ENCODE measurements at regions not wholly inside any gene's neighbourhood (a gene's known extent, or its start where the extent isn't known, plus 50 kb on each side); places are given as distances from the start of the nearest gene placed in this dataset.
"Not testable (repeated sequence)": the region's sequence is repeated elsewhere in the genome, so short reads cannot be mapped to it uniquely, and the experiment has no call there.

DNA sequence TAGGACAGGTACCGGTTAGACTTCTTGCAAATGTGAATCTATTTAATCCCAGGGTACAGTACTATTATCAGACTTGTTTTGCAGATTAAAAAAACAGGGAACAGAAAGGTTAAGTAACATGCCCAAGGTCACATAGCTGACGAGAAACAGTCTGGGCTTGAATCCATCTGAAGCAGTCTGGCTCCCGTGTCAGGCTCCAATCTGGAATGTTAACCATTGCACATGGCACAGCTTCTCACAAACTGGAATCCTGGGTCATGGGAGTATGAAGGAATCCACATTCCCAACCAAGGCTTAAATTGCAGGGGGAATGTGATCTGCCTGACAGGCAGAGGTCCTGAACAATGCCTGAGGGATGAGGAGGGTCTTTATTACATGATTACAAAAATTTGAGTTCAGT, 187.5 kb upstream of the SPTLC3 start:
- no peak for DNase-seq (ENCODE audit: low spot score)

DNA sequence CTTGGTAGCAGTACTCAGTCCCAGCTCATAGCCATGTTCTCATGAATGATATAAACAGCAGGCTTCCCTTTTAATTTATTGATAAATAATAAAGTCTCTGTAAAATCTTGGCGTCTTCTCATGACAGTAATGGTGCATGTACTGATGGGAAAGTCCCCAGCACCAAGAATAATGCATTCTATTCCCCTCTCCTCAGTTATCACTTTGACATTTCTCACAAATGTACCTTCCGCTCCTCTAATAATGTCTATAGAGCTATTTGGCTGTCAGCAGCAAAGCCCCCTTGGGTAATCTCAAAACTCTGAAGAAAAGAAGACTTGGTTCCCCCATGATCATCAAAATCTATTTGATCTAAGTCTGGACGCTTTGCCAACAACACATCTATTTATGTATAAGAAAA, 185.0 kb upstream of the SPTLC3 start:
- no peak for DNase-seq (ENCODE audit: low spot score)

DNA sequence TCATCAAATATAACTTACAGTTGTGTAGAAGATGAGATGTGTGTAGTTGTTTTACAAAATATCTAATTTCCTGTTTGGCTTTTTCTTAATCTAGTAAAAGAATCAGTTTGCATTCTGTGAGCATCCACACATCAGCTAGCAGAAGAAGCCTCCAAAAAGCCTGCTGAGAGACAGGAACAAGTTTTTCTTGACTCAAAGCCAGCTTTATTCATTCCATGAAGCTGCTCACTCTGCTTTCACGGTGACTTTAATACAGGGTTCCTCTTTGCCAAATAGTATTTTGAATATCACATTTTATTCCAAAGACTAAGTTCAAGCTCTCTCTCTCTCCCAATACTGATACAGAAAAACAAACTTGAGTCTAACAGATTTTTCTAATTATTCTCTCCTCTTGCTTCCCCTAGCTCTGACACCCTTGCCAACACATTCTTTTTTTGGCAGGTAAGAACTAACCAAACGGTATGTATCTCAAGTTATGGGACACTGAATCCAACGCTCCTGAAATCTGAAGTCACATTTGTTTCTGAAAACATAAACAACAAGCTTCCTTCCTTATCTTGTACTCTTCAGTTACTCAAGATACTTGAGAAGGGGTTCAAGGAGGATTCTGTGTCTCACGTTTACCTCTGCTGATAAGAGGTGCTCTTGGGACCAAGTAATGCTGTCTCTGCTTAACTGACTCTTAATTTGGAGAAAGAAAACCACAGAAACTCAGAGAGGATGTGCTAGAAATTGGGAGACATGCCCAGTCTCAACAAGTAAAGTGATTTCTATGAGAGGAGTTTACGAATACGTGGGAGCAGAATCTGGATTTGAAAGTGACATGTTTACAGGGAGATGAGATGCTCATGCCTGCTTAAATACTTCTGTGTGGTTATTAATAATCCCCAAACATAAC, 184.2 kb upstream of the SPTLC3 start:
- no peak for DNase-seq (ENCODE audit: low spot score)

DNA sequence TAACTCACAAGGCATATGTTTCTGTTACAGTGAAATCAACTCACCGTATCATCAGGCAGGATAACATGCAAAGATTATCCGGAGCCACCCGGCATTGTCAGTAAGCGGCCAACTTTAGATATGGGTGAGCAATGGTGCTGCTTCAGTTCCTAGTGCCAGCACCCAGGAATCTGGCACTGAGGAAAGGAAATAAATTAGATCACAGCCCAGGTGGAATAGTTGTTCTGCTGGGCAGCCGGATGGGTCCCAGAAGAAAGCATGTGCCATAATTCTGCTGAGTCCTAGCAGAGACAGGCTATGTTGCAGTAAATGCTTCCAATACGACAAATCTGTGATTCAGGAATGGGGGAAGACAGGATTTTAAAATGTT, 183.6 kb upstream of the SPTLC3 start:
- DNase-seq (ENCODE audit: low spot score), result no peak

DNA sequence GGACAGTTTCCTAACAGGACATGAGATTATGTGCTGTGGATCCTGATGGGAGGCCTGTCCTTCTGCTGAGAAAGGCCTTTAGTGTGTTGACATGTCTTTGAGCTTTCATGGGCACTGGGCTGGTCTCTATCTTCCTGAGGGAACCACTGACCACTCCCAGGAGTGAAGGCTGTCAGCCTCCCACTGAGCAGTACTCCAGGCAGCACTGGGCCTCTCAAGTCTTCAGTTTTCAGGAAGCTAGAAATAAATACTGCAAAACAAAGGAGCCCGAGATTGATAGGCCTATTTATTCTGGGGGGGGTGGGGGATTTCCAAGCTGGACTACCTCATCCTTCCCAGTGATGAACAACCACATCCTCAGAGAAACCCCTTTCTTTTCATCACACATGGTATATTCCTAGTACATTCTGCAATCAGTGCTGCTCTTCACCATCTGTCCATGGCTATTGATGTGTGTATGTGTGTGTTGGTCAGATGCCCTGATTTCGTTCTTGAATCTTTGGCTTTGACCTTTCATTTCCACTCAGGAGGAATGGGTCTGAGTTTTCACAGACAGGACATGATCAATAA, 180.9 kb upstream of the SPTLC3 start:
- DNase-seq (ENCODE audit: low spot score), result no peak

DNA sequence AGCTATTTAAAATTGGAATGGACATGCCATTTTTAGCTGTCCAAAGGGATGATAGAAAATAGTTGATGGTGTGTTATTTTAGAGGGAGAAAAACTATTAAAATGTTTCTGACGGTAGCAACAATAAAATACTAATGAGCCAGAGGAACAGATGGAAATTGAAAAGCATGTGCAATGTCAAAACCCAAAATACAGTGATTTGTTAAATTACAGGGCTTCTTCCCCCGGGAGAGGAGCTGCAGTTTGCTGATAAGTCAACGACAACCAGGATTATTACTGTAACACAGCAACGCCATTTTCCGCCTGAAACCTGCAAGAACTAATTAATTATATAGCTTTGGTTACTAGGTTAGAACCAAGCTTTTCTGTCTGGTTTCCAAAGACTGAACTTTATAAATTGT, 179.6 kb upstream of the SPTLC3 start:
- DNase-seq (ENCODE audit: low spot score), result no peak

DNA sequence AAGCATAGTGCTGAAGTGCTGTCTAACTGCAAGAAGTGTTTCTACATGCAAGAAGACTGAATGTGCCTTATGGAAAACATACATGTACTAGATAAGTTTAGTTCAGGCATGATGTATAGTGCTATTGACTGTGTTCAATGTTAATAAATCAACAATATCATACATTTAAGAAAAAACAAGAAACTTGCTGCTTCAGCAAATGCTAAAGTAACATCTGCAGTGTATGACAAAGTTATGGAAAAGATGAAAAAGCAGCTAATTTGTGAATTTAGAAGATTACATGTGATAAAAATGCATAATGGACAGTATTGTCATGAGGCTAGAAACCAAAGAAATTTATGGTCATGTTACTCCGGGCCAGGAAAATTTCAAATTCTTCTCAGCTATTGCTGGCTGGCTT, 174.9 kb upstream of the SPTLC3 start:
- no peak for DNase-seq (ENCODE audit: low spot score)

DNA sequence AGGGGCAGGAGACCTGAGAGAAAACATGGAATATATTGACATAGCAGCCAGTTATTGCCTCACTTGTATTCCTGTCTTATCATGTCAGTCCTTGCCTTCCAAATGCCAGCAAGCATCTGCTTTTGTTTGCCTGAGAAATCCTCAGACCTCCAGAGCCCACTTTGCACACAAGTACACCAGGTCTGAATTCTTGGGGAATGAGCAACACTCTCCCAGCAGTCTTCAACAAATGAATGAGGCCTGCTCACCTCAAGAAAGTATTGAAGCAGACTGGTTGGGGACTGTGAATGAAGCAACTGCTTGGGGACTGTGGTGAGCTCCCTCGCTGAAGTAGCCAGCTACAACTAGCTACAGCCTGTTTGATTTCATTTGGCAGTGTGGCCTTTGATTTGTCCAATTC, 172.8 kb upstream of the SPTLC3 start:
- no peak for DNase-seq (ENCODE audit: low spot score)

DNA sequence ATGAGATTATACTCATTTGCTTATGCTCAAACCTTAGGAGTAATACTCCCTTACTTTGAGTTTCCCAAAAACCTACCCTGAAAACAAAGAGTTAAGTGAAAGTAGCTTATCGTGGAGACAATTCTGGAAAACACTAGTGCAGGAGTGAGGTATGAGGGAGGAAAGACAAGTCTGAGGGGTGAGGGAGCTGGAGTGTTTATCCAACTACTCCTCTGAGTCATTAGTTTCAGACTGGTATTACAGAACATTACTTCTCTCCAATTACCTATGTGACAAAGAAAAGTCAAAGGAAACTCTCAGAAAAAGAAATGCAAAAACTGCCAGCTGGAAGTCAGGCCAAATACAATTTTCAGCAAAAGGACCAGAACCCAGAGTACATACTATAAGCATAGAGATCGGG, 171.1 kb upstream of the SPTLC3 start:
- DNase-seq (ENCODE audit: low spot score), result no peak

DNA sequence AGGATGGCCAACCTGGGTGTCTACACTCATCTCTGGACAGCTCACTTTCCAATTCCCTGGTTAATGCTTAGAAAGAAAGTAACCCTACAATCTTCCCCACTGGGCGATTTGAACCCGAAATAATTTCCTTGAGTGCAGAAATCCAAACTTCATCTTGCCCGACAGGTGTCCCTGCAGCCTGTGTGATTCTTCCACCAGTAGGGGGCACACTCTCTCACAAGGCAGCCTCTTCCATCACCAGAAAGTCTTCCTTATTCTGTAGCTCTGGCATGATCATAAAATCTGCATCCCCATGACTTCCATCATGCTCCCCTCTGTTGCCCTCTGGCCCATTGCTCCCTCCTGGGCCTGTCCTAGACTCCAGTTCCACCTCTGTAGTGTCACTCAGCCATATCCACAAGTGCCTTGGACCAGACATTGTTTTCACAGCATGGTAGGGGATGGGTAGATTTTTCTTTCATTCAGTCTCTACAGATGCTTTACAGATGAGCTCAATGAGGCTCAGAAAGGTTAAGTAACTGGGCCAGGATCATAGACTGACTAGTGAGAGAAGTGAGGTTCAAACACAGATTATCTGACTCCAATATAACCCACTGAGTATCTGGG, 170.4 kb upstream of the SPTLC3 start:
- no peak for DNase-seq (ENCODE audit: low spot score)

DNA sequence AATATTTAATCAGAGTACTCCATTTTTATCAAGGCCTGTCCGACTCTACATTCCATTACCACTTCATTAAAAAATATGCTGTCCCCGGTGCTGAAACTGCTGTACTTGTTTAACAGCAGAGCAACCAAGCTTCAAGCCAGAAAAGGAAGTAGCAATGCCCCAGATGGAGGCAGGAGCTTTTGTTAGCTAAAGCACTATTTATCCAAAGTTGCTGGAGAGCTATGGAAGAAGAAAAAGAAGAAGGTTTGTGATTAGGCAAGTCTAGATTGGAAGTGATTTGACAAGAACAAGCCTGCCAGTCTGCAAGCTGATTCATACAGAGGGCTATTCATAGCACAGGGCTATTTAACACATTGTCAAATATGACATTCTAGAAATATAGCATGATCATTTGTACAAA, 160.9 kb upstream of the SPTLC3 start:
- no peak for DNase-seq (ENCODE audit: low spot score)

DNA sequence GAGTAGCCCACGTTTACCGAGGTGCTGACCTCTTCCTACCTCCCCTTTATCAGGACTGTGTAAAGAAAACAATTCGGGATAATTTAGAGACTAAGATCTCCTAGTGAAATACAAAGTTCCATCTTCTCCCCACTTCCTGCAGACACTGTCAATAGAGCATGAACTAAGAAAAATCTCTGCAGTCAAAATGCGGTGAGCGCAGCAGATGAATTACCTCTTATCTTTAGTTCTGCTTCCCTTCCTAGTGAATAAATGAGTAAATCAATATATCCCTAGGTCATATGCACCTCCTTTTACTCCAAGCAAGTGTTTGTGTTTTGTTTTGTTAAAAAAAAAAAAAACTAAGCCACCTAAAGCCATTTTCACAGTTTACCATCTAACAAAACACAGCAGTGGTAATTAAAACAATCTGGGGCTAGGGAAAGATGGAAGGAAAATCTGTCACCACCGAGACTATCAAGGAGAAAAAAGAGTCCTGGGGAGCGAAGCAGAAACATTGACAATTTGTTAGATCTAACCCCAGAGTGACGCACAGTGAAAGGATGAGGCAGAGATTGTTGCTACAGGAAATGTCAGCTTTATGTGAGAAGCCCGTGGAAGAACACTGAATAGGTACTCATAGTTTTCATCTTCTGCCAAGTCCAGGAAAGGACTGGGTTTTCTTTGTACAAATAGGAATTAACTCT, 159.4 kb upstream of the SPTLC3 start:
- no peak for DNase-seq (ENCODE audit: low spot score)

DNA sequence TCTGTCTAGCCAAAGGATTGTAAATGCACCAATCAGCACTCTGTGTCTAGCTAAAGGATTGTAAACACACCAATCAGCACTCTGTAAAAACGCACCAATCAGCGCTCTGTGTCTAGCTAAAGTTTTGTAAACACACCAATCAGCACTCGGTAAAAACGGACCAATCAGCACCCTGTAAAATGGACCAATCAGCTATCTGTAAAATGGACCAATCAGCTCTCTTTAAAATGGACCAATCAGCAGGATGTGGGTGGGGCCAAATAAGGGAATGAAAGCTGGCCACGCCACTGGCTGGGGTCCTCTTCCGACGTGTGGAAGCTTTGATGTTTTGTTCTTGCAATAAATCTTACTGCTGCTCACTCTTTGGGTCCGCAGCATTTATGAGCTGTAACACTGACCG, 151.1 kb upstream of the SPTLC3 start:
- DNase-seq (ENCODE audit: low spot score), result not testable (repeated sequence)

DNA sequence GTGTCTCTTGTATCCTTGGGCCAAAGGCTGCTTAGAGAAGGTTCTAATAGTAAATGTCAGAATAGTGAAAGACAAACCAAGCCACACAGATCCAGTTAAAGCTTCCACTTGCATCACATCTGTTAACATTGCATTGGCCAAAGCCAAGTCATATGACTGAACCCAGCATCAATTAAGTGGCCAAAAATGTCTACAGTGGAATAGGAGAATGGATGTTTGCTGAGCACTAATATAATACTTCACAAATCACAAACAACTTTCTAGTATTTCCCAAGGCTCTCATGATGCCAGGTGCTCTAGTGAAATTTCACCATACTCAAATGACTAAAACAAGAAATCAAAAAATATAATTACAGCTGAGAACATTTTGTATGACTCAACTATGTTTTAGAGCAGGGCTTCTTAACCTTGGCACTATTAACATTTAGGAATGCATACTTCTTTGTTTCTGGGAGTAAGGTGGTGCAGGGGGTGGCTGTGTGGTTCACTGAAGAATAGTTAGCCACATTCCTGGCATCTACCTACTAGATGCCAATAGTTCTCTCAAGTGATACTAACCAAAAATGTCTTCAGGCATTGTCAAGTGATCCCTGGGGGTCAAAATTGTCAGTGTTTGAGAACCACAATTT, 148.0 kb upstream of the SPTLC3 start:
- DNase-seq (ENCODE audit: low spot score), result no peak

DNA sequence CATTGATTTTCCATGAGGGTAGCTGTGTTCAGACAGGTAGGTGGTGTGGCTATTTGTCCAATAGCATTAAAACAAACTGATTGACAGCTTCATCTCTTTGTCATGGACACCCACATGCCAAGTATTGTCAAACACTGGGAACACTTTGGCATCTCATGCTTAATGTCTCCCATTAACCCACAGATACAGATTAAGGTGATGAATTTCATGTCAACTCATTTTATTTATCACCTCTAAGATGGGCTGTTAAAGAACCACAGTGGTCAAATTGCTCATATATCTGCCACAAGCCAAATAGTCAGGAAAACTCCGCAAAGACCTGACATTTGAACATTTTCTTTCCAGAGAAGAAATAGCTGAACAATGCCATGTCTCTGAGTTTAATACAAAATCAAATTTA, 139.1 kb upstream of the SPTLC3 start:
- no peak for DNase-seq (ENCODE audit: low spot score)

DNA sequence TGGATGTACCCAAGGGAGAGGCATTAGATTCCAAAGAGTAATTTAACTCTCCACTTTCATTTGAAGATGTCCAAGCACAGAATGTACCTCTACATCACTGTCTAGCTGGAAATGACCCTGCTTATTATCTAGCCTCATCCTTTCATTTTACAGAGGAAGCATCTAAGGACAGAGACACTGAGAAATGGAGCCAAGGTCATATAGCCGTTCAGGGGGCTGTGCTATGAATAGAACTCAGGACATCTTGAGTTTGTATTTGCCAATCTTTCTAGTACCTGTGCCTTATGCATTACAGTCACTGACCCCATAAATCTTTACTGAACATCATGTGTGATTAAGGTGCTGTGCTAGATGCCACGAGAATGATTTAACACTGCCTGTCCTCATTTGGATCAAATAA, 138.2 kb upstream of the SPTLC3 start:
- DNase-seq (ENCODE audit: low spot score), result no peak

DNA sequence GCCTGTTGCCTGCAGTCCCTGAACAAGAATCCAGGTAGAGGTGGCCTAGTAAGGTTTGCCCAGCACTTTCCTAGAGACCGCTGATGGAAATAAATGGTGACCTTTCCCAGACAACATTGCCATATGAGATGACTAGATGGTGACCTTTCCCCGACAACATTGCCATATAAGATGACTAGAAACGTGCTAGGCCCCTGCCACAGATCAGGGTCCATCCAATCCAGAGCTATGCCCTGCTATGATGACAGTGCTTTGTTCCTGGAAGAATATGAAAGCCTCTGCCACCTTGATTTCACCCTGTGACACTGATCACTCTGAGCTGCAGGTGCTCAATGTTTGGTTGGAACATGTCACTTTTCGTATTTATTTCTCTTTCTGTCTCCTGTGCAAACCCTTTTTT, 133.8 kb upstream of the SPTLC3 start:
- DNase-seq (ENCODE audit: low spot score), result no peak

DNA sequence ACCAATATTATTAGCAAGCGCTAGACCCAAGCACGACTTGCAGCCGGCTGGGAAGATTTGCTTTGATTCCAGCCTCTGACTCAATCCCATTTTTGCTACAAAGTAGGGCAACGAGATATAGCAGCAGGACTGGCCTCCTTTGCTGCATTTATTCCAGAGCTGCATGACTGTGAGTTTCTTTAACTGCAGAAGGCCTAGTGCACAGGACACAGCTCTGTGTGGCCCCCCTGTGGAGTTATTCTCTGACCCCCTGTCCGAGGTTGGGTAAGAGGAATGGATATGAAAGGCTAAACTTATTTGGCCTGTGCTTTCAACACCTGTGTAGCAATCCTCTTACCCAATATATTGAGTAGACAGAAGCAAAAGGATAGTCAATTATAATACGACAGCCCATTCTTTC, 133.3 kb upstream of the SPTLC3 start:
- DNase-seq (ENCODE audit: low spot score), result no peak

DNA sequence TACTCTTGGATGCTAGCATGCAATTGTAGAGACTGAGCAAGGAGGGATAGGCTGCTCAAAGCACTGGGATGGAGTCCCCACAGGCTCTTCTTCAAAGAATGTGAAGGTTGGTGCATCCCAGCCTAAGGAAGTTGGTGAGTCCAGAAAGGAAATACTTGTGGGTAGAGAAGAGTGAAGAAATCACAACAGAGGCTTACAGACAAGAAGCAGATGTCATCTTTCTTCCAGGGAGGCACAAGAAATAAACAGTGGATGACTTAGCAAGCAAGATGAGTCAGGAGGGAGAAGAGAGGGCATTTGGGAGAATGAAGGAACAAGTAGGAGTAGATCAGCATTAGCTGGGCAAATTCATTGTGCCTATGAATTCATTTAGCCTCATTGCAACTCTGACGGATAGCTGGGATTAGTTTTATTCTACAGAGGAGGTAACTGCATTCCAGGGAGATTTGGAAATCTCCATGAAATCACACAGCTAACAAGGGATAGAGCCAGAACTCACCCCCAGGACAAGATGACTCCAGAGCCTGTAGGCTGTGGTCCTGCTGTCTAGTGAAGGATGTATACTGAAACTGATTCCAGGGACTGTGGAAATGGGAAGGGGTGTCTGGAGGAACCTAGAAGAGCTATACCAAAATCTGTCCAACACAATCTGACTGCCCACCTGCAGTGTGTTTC, 125.8 kb upstream of the SPTLC3 start:
- no peak for DNase-seq (ENCODE audit: low spot score)

DNA sequence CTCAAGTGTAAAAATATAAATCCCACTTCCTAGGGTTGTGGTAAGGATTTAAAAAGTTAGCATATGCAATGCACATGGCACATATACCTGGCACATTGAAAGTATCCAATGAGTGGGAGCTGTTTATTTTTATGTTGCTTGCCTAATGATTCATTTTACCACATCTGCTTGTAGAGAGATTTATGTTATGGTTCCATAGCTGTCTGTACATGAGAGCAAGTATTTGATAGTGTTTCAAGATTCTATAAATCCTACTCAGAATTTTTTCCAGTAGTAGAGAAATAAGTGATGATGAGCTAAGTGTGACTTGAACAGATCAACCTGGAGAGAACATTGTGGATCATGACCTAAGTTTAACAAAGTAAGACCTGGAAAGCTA, 125.3 kb upstream of the SPTLC3 start:
- no peak for DNase-seq (ENCODE audit: low spot score)

DNA sequence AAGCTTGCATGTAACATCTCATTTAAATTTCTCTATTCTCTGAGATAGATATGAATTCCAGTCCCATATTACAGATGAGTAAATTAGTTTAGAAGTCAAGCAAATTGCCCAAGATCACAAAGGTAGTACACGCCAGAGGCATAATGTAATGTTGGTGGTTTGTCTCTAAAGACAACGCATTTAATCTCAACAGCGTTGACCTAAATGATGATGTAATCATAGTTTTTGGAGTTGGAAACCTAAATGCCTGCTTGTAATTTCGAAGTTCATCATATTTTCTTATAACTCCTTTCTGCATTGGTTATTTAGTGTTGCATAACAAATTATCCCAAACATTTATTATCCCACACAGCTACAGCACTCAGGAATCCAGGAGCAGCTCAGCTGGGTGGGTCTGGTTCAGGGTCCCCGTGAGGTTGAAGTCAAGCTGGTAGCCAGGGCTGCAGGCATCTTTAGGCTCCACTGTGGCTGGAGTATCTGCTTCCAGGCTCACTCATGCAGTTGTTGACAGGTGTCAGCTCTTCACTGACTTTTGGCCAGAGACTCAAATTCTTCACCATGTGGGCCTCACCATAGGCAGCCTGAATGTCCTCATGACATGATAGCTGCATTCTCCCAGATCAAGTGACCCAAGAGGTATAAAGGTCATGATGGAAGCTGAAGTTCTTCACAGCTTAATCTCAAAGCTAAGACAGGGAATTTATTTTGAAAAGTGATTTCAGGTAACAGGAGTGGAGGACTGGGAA, 122.0 kb upstream of the SPTLC3 start:
- DNase-seq (ENCODE audit: low spot score), result no peak
